Activated T-helper 17 cell treated with anti-CD3 and anti-CD28 coated beads, Interleukin-2, amount 50 U/mL, for 72 hours (primary cell): ENCODE measurements at regions not wholly inside any gene's neighbourhood (a gene's known extent, or its start where the extent isn't known, plus 50 kb on each side); places are given as distances from the start of the nearest gene placed in this dataset.

Experiments used
- ATAC-seq: fragments of 150-1000 bp; cut with Tn5 transposase; replicated peaks from 2 replicates; pipeline ENCODE4 v1.10.0; 2021; ENCODE audit warnings: mild to moderate bottlenecking, moderate library complexity
- H3K27ac Mint-ChIP-seq: one replicate; pipeline ENCODE4 v1.8.0; 2022; ENCODE audit warnings: mixed read lengths
- H3K27me3 Mint-ChIP-seq: one replicate; pipeline ENCODE4 v1.8.0; 2022; ENCODE audit warnings: mixed read lengths
- H3K36me3 Mint-ChIP-seq: one replicate; pipeline ENCODE4 v1.8.0; 2022; ENCODE audit warnings: low read depth, mild to moderate bottlenecking, mixed read lengths
- H3K4me1 Mint-ChIP-seq: one replicate; pipeline ENCODE4 v1.8.0; 2022; ENCODE audit warnings: mixed read lengths
- H3K4me3 Mint-ChIP-seq: one replicate; pipeline ENCODE4 v1.8.0; 2022; ENCODE audit warnings: mild to moderate bottlenecking, mixed read lengths
- H3K9me3 Mint-ChIP-seq: one replicate; pipeline ENCODE4 v1.8.0; 2022; ENCODE audit warnings: mixed read lengths

- H3K4me3 Mint-ChIP-seq, result no peak overlapping the region
- H3K27ac Mint-ChIP-seq, result no peak overlapping the region
- no peaks in the 10 kb centered on the region for H3K9me3 Mint-ChIP-seq
- H3K27me3 Mint-ChIP-seq, result no peaks in the 10 kb centered on the region
- ATAC-seq, result no peak
- H3K36me3 Mint-ChIP-seq, result no peaks in the 10 kb centered on the region
- H3K4me1 Mint-ChIP-seq, result no peaks in the 10 kb centered on the region
Measured at GRCh38 chr10:108836362-108836761, 1086.9 kb downstream of the XPNPEP1 start.

- no peaks in the 10 kb centered on the region for H3K4me1 Mint-ChIP-seq
- H3K4me3 Mint-ChIP-seq, result no peak overlapping the region
- no peaks in the 10 kb centered on the region for H3K36me3 Mint-ChIP-seq
- peaks cover 7% of the 10 kb centered on the region for H3K9me3 Mint-ChIP-seq
- ATAC-seq, result no peak
- H3K27ac Mint-ChIP-seq, result no peak overlapping the region
- no peaks in the 10 kb centered on the region for H3K27me3 Mint-ChIP-seq
Measured at GRCh38 chr10:108822026-108822425, 1101.3 kb downstream of the XPNPEP1 start.

- Mint-ChIP-seq H3K27me3 (no peaks in the 10 kb centered on the region), H3K4me3 (no peak overlapping the region), H3K4me1 (no peaks in the 10 kb centered on the region), H3K9me3 (peaks cover 9% of the 10 kb centered on the region), H3K27ac (no peak overlapping the region), H3K36me3 (no peaks in the 10 kb centered on the region)
- no peak for ATAC-seq
Measured at GRCh38 chr10:108819302-108819701, 1104.0 kb downstream of the XPNPEP1 start.

GRCh38 chr10:108817584-108817983 lies 1105.7 kb downstream of the XPNPEP1 start:
- Mint-ChIP-seq H3K4me1 (no peaks in the 10 kb centered on the region), H3K9me3 (peaks cover 9% of the 10 kb centered on the region), H3K27ac (no peak overlapping the region), H3K27me3 (no peaks in the 10 kb centered on the region), H3K4me3 (no peak overlapping the region), H3K36me3 (no peaks in the 10 kb centered on the region)
- no peak for ATAC-seq

GRCh38 chr10:108817135-108817534 lies 1106.2 kb downstream of the XPNPEP1 start:
- peaks cover 8% of the 10 kb centered on the region for H3K9me3 Mint-ChIP-seq
- no peaks in the 10 kb centered on the region for H3K4me1 Mint-ChIP-seq
- no peak overlapping the region for H3K27ac Mint-ChIP-seq
- no peak overlapping the region for H3K4me3 Mint-ChIP-seq
- no peaks in the 10 kb centered on the region for H3K27me3 Mint-ChIP-seq
- no peaks in the 10 kb centered on the region for H3K36me3 Mint-ChIP-seq
- ATAC-seq, result no peak

GRCh38 chr10:108812906-108813305 lies 1110.4 kb downstream of the XPNPEP1 start:
- ATAC-seq, result no peak
- H3K4me3 Mint-ChIP-seq, result no peak overlapping the region
- peaks cover 12% of the 10 kb centered on the region for H3K9me3 Mint-ChIP-seq
- no peaks in the 10 kb centered on the region for H3K4me1 Mint-ChIP-seq
- no peaks in the 10 kb centered on the region for H3K27me3 Mint-ChIP-seq
- no peaks in the 10 kb centered on the region for H3K36me3 Mint-ChIP-seq
- no peak overlapping the region for H3K27ac Mint-ChIP-seq

- Mint-ChIP-seq H3K27ac (no peak overlapping the region), H3K36me3 (no peaks in the 10 kb centered on the region), H3K27me3 (no peaks in the 10 kb centered on the region), H3K4me1 (no peaks in the 10 kb centered on the region), H3K9me3 (peaks cover 12% of the 10 kb centered on the region), H3K4me3 (no peak overlapping the region)
- ATAC-seq, result no peak
Measured at GRCh38 chr10:108812296-108812695, 1111.0 kb downstream of the XPNPEP1 start.

- no peak overlapping the region for H3K4me3 Mint-ChIP-seq
- no peak overlapping the region for H3K27ac Mint-ChIP-seq
Measured at GRCh38 chr10:108808228-108808627, 1115.1 kb downstream of the XPNPEP1 start.

GRCh38 chr10:108801775-108802517 lies 1121.4 kb downstream of the XPNPEP1 start:
- no peak for ATAC-seq

More at GRCh38 chr10:108808228-108808627, 1115.1 kb downstream of the XPNPEP1 start:
- H3K9me3 Mint-ChIP-seq, result peaks cover 12% of the 10 kb centered on the region
- H3K4me1 Mint-ChIP-seq, result no peaks in the 10 kb centered on the region
- H3K27me3 Mint-ChIP-seq, result no peaks in the 10 kb centered on the region
- no peaks in the 10 kb centered on the region for H3K36me3 Mint-ChIP-seq
- no peak for ATAC-seq

GRCh38 chr10:108801220-108801619 lies 1122.1 kb downstream of the XPNPEP1 start:
- Mint-ChIP-seq H3K36me3 (no peaks in the 10 kb centered on the region), H3K27ac (no peak overlapping the region), H3K4me3 (no peak overlapping the region), H3K4me1 (no peaks in the 10 kb centered on the region), H3K27me3 (no peaks in the 10 kb centered on the region), H3K9me3 (peaks cover 17% of the 10 kb centered on the region)
- ATAC-seq, result no peak

More at GRCh38 chr10:108801775-108802517, 1121.4 kb downstream of the XPNPEP1 start:
- Mint-ChIP-seq H3K9me3 (peaks cover 19% of the 10 kb centered on the region), H3K36me3 (no peaks in the 10 kb centered on the region), H3K27me3 (no peaks in the 10 kb centered on the region), H3K27ac (no peak overlapping the region), H3K4me3 (no peak overlapping the region), H3K4me1 (no peaks in the 10 kb centered on the region)

- no peak overlapping the region for H3K27ac Mint-ChIP-seq
- no peaks in the 10 kb centered on the region for H3K27me3 Mint-ChIP-seq
- ATAC-seq, result no peak
- no peaks in the 10 kb centered on the region for H3K4me1 Mint-ChIP-seq
- no peak overlapping the region for H3K4me3 Mint-ChIP-seq
- no peaks in the 10 kb centered on the region for H3K36me3 Mint-ChIP-seq
- H3K9me3 Mint-ChIP-seq, result peaks cover 18% of the 10 kb centered on the region
Measured at GRCh38 chr10:108797573-108797972, 1125.7 kb downstream of the XPNPEP1 start.

GRCh38 chr10:108791794-108792474 lies 1131.4 kb downstream of the XPNPEP1 start:
- Mint-ChIP-seq H3K36me3 (no peaks in the 10 kb centered on the region), H3K4me3 (no peak overlapping the region), H3K27me3 (no peaks in the 10 kb centered on the region), H3K9me3 (peaks cover 21% of the 10 kb centered on the region), H3K27ac (no peak overlapping the region), H3K4me1 (no peaks in the 10 kb centered on the region)
- no peak for ATAC-seq

GRCh38 chr10:108791030-108791429 lies 1132.3 kb downstream of the XPNPEP1 start:
- peaks cover 17% of the 10 kb centered on the region for H3K9me3 Mint-ChIP-seq
- H3K27ac Mint-ChIP-seq, result no peak overlapping the region
- no peak overlapping the region for H3K4me3 Mint-ChIP-seq
- H3K27me3 Mint-ChIP-seq, result no peaks in the 10 kb centered on the region
- ATAC-seq, result no peak
- no peaks in the 10 kb centered on the region for H3K4me1 Mint-ChIP-seq
- H3K36me3 Mint-ChIP-seq, result no peaks in the 10 kb centered on the region

- peaks cover 27% of the 10 kb centered on the region for H3K9me3 Mint-ChIP-seq
- ATAC-seq, result peak; percentile 34
- no peaks in the 10 kb centered on the region for H3K4me1 Mint-ChIP-seq
- no peak overlapping the region for H3K27ac Mint-ChIP-seq
- no peak overlapping the region for H3K4me3 Mint-ChIP-seq
- no peaks in the 10 kb centered on the region for H3K36me3 Mint-ChIP-seq
- H3K27me3 Mint-ChIP-seq, result no peaks in the 10 kb centered on the region
Measured at GRCh38 chr10:108789919-108790318, 1133.4 kb downstream of the XPNPEP1 start.

GRCh38 chr10:108789336-108789735 lies 1134.0 kb downstream of the XPNPEP1 start:
- Mint-ChIP-seq H3K27me3 (no peaks in the 10 kb centered on the region), H3K27ac (no peak overlapping the region), H3K36me3 (no peaks in the 10 kb centered on the region), H3K4me1 (no peaks in the 10 kb centered on the region), H3K9me3 (peaks cover 27% of the 10 kb centered on the region), H3K4me3 (no peak overlapping the region)
- ATAC-seq, result no peak
